Gastroesophageal sphincter (tissue), 3 donors: ENCODE measurements at regions not wholly inside any gene's neighbourhood (a gene's known extent, or its start where the extent isn't known, plus 50 kb on each side); places are given as distances from the start of the nearest gene placed in this dataset.

Source experiments
- EP300 ChIP-seq: sonication (generic); formaldehyde crosslinking; IDR thresholded peaks from one replicate; pipeline ENCODE4 v1.6.1; 2017; ENCODE audit warnings: antibody characterized with exemption, mild to moderate bottlenecking
- POLR2A ChIP-seq, 2 donors: fragments of 450-650 bp; IDR thresholded peaks; one replicate each; pipeline ENCODE4 v1.6.1; 2017; ENCODE audit warnings: antibody characterized with exemption in 2 of 2, mild to moderate bottlenecking in 2 of 2, moderate library complexity in 1 of 2
- POLR2AphosphoS5 ChIP-seq: sonication (generic); formaldehyde crosslinking; IDR thresholded peaks from one replicate; pipeline ENCODE4 v1.6.1; 2017; ENCODE audit warnings: antibody characterized with exemption
- TF ChIP-seq, protein P1 (sequence below), 4 experiments: fragments of 200-600 bp in 2 of 4; fragments of 450-650 bp in 2 of 4; sonication (generic) in 1 of 4; IDR thresholded peaks; one replicate each; pipeline ENCODE4 v1.5.1; 2017 to 2019; ENCODE audit warnings: antibody characterized with exemption in 4 of 4, mild to moderate bottlenecking in 2 of 4, moderate library complexity in 2 of 4

DNA sequence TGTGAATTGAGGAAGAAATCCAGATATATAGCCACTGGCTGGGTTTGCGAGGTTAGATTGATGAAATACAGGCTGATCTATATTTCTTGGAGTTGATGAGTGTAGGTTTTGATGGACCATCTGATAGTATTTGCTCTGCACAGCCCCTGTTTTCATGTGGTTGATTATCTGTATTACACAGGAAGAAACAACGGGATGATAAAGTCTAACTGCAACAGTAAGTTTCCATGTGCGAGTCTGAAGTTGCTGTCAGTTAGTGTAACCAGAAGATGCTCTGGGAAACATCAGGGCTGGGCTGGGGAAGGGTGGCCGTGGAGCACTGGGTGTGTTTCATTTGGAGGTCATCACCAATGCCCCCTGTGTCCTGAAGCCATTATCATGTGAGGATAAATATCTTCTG lies 148.4 kb upstream of the SFRP2 start:
- no peak for TF ChIP-seq POLR2A (IDR thresholded peaks at IDR 0.05)
- TF ChIP-seq, protein P1, sequence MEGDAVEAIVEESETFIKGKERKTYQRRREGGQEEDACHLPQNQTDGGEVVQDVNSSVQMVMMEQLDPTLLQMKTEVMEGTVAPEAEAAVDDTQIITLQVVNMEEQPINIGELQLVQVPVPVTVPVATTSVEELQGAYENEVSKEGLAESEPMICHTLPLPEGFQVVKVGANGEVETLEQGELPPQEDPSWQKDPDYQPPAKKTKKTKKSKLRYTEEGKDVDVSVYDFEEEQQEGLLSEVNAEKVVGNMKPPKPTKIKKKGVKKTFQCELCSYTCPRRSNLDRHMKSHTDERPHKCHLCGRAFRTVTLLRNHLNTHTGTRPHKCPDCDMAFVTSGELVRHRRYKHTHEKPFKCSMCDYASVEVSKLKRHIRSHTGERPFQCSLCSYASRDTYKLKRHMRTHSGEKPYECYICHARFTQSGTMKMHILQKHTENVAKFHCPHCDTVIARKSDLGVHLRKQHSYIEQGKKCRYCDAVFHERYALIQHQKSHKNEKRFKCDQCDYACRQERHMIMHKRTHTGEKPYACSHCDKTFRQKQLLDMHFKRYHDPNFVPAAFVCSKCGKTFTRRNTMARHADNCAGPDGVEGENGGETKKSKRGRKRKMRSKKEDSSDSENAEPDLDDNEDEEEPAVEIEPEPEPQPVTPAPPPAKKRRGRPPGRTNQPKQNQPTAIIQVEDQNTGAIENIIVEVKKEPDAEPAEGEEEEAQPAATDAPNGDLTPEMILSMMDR (IDR thresholded peaks at IDR 0.05) = no peak
- no peak for TF ChIP-seq POLR2AphosphoS5
- TF ChIP-seq EP300 = no peak
